Urinary bladder (tissue), 1 donor: ENCODE measurements at regions not wholly inside any gene's neighbourhood (a gene's known extent, or its start where the extent isn't known, plus 50 kb on each side); places are given as distances from the start of the nearest gene placed in this dataset. TPM values are rescaled to one million over a fixed set of nuclear protein-coding genes. Genes with fewer than 3 reads are reported as not detected.

ENCODE experiments used
- small RNA-seq: library from RNA; depleted of rRNA; stranded (forward); fragments of <200 nt; gene quantifications from one replicate; pipeline ENCODE3, GENCODE V24; 2014

Small RNAs in the stretch of these regions (small RNA-seq; reads per million reads assigned to genes)
- gene MIR4527 = not detected
